PFSK-1 (cell line): ENCODE measurements at regions not wholly inside any gene's neighbourhood (a gene's known extent, or its start where the extent isn't known, plus 50 kb on each side); places are given as distances from the start of the nearest gene placed in this dataset.

ENCODE experiments used
- FOXP2 ChIP-seq: optimal IDR thresholded peaks from 2 replicates; pipeline ENCODE3; 2011; ENCODE audit warnings: borderline replicate concordance, control low read depth, inconsistent platforms; ENCODE audit not compliant: insufficient read depth; ENCODE audit errors: extremely low read length, extremely low read depth
- POLR2AphosphoS5 ChIP-seq: IDR thresholded peaks from 2 replicates; pipeline ENCODE4 v1.6.1; 2012; ENCODE audit warnings: low read depth, mild to moderate bottlenecking, control low read depth, low read length, moderate library complexity
- REST ChIP-seq, 2 experiments: IDR thresholded peaks; 2 replicates each; pipeline versions ENCODE4 v1.6.1 to v1.8.0; 2011 to 2012; ENCODE audit warnings: low read depth in 2 of 2, low read length in 2 of 2, control low read depth in 1 of 2, inconsistent platforms in 1 of 2, mild to moderate bottlenecking in 1 of 2, moderate library complexity in 1 of 2; ENCODE audit not compliant: insufficient read depth in 1 of 2
- SIN3A ChIP-seq: IDR thresholded peaks from 2 replicates; pipeline ENCODE4 v1.6.1; 2012; ENCODE audit warnings: mild to moderate bottlenecking, low read length, moderate library complexity, borderline replicate concordance; ENCODE audit not compliant: insufficient read depth
- TAF1 ChIP-seq: IDR thresholded peaks from 2 replicates; pipeline ENCODE4 v1.6.1; 2012; ENCODE audit warnings: low read length, control low read depth, borderline replicate concordance; ENCODE audit not compliant: insufficient read depth

GRCh38 chr3:194083637-194084224, 52.2 kb upstream of the HES1 start:
- TF ChIP-seq SIN3A (no peak), FOXP2 (no peak), POLR2AphosphoS5 (no peak), REST (IDR thresholded peaks at IDR 0.05; ENCODE audit: insufficient read depth in 1 of 2, low read depth in 2 of 2, low read length in 2 of 2) (no peak)

- TF ChIP-seq SIN3A: no peak
- TF ChIP-seq POLR2AphosphoS5: no peak
- TF ChIP-seq TAF1: no peak
- TF ChIP-seq FOXP2: no peak
- no peak for TF ChIP-seq REST (IDR thresholded peaks at IDR 0.05; ENCODE audit: insufficient read depth in 1 of 2, low read depth in 2 of 2, low read length in 2 of 2)
These were observed 51.7 kb upstream of the HES1 start for GRCh38 chr3:194084284-194084683.
